ENCODE measurements at regions not wholly inside any gene's neighbourhood (a gene's known extent, or its start where the extent isn't known, plus 50 kb on each side); places are given as distances from the start of the nearest gene placed in this dataset.

DNA sequence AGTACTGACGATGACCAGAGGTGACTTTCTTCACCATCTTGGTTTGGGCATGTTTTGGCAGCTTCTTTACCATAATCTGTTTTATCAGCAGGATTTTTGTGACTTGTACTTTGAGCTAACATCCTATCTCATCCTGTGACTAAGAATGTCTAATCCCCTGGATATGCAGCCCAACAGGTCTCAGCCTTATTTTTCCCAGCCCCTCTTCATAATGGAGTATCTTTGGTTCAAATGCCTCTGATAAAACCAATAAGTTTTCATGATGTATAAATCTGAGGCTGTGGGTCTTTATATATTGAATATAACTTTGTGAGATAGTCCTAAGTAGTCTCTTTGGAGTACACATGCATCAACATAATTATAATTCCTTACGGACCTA is 186.9 kb upstream of the WSB1 start (continued):
- TF ChIP-seq CCNT2 (IDR thresholded peaks at IDR 0.05; ENCODE audit: borderline replicate concordance, extremely low read depth, insufficient read length, low read depth, low read length) (no peak), NR4A1 (CRISPR knock-in tag; IDR thresholded peaks at IDR 0.05) (no peak), NR4A1 (tag; IDR thresholded peaks at IDR 0.05) (peak; percentile 92), DDX20 (tag; IDR thresholded peaks at IDR 0.05; ENCODE audit: low read depth) (peak; percentile 50; the same call in 1 of the 2 replicates), PTTG1 (tag; IDR thresholded peaks at IDR 0.05; ENCODE audit: low read depth) (peak; percentile 63; the same call in 1 of the 2 replicates), PTRF (tag; IDR thresholded peaks at IDR 0.05) (peak; percentile 64; the same call in 1 of the 2 replicates), DMBX1 (CRISPR knock-in tag; IDR thresholded peaks at IDR 0.05; ENCODE audit: borderline replicate concordance) (peak; percentile 70; the same call in 1 of the 2 replicates), POLR2G (IDR thresholded peaks at IDR 0.05; ENCODE audit: low read depth, low read length) (0 out of 2 replicates have a peak, but pooled peaks have one; percentile 10), ELF4 (CRISPR knock-in tag; IDR thresholded peaks at IDR 0.05) (no peak), ARID1B (IDR thresholded peaks at IDR 0.05) (peak; percentile 44), MCM7 (IDR thresholded peaks at IDR 0.05) (no peak)
- TF ChIP-seq, protein P1, sequence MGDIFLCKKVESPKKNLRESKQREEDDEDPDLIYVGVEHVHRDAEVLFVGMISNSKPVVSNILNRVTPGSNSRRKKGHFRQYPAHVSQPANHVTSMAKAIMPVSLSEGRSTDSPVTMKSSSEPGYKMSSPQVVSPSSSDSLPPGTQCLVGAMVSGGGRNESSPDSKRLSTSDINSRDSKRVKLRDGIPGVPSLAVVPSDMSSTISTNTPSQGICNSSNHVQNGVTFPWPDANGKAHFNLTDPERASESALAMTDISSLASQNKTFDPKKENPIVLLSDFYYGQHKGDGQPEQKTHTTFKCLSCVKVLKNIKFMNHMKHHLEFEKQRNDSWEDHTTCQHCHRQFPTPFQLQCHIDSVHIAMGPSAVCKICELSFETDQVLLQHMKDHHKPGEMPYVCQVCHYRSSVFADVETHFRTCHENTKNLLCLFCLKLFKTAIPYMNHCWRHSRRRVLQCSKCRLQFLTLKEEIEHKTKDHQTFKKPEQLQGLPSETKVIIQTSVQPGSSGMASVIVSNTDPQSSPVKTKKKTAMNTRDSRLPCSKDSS (IDR thresholded peaks at IDR 0.05; ENCODE audit: low read depth, partially characterized antibody): no peak
- TF ChIP-seq, protein P2, sequence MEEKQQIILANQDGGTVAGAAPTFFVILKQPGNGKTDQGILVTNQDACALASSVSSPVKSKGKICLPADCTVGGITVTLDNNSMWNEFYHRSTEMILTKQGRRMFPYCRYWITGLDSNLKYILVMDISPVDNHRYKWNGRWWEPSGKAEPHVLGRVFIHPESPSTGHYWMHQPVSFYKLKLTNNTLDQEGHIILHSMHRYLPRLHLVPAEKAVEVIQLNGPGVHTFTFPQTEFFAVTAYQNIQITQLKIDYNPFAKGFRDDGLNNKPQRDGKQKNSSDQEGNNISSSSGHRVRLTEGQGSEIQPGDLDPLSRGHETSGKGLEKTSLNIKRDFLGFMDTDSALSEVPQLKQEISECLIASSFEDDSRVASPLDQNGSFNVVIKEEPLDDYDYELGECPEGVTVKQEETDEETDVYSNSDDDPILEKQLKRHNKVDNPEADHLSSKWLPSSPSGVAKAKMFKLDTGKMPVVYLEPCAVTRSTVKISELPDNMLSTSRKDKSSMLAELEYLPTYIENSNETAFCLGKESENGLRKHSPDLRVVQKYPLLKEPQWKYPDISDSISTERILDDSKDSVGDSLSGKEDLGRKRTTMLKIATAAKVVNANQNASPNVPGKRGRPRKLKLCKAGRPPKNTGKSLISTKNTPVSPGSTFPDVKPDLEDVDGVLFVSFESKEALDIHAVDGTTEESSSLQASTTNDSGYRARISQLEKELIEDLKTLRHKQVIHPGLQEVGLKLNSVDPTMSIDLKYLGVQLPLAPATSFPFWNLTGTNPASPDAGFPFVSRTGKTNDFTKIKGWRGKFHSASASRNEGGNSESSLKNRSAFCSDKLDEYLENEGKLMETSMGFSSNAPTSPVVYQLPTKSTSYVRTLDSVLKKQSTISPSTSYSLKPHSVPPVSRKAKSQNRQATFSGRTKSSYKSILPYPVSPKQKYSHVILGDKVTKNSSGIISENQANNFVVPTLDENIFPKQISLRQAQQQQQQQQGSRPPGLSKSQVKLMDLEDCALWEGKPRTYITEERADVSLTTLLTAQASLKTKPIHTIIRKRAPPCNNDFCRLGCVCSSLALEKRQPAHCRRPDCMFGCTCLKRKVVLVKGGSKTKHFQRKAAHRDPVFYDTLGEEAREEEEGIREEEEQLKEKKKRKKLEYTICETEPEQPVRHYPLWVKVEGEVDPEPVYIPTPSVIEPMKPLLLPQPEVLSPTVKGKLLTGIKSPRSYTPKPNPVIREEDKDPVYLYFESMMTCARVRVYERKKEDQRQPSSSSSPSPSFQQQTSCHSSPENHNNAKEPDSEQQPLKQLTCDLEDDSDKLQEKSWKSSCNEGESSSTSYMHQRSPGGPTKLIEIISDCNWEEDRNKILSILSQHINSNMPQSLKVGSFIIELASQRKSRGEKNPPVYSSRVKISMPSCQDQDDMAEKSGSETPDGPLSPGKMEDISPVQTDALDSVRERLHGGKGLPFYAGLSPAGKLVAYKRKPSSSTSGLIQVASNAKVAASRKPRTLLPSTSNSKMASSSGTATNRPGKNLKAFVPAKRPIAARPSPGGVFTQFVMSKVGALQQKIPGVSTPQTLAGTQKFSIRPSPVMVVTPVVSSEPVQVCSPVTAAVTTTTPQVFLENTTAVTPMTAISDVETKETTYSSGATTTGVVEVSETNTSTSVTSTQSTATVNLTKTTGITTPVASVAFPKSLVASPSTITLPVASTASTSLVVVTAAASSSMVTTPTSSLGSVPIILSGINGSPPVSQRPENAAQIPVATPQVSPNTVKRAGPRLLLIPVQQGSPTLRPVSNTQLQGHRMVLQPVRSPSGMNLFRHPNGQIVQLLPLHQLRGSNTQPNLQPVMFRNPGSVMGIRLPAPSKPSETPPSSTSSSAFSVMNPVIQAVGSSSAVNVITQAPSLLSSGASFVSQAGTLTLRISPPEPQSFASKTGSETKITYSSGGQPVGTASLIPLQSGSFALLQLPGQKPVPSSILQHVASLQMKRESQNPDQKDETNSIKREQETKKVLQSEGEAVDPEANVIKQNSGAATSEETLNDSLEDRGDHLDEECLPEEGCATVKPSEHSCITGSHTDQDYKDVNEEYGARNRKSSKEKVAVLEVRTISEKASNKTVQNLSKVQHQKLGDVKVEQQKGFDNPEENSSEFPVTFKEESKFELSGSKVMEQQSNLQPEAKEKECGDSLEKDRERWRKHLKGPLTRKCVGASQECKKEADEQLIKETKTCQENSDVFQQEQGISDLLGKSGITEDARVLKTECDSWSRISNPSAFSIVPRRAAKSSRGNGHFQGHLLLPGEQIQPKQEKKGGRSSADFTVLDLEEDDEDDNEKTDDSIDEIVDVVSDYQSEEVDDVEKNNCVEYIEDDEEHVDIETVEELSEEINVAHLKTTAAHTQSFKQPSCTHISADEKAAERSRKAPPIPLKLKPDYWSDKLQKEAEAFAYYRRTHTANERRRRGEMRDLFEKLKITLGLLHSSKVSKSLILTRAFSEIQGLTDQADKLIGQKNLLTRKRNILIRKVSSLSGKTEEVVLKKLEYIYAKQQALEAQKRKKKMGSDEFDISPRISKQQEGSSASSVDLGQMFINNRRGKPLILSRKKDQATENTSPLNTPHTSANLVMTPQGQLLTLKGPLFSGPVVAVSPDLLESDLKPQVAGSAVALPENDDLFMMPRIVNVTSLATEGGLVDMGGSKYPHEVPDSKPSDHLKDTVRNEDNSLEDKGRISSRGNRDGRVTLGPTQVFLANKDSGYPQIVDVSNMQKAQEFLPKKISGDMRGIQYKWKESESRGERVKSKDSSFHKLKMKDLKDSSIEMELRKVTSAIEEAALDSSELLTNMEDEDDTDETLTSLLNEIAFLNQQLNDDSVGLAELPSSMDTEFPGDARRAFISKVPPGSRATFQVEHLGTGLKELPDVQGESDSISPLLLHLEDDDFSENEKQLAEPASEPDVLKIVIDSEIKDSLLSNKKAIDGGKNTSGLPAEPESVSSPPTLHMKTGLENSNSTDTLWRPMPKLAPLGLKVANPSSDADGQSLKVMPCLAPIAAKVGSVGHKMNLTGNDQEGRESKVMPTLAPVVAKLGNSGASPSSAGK (IDR thresholded peaks at IDR 0.05): no peak
- TF ChIP-seq, protein P3, sequence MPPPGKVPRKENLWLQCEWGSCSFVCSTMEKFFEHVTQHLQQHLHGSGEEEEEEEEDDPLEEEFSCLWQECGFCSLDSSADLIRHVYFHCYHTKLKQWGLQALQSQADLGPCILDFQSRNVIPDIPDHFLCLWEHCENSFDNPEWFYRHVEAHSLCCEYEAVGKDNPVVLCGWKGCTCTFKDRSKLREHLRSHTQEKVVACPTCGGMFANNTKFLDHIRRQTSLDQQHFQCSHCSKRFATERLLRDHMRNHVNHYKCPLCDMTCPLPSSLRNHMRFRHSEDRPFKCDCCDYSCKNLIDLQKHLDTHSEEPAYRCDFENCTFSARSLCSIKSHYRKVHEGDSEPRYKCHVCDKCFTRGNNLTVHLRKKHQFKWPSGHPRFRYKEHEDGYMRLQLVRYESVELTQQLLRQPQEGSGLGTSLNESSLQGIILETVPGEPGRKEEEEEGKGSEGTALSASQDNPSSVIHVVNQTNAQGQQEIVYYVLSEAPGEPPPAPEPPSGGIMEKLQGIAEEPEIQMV (tag; conservative IDR thresholded peaks at IDR 0.05; ENCODE audit: low read depth): 0 out of 2 replicates have a peak, but pooled peaks have one; percentile 57

All from K562 (cell line).